GM19438 (cell line): ENCODE measurements at regions not wholly inside any gene's neighbourhood (a gene's known extent, or its start where the extent isn't known, plus 50 kb on each side); places are given as distances from the start of the nearest gene placed in this dataset.
"Not testable (repeated sequence)": the region's sequence is repeated elsewhere in the genome, so short reads cannot be mapped to it uniquely, and the experiment has no call there.

Experiments used
- ATAC-seq: cut with Tn5 transposase; IDR thresholded peaks from one replicate; pipeline ENCODE4 v1.9.1; 2021; ENCODE audit warnings: low read depth; ENCODE audit not compliant: unreplicated experiment

- ATAC-seq = no peak
Measured at GRCh38 chr13:64540976-64541375, 2689.2 kb downstream of the PCDH9 start.

- no peak for ATAC-seq
Measured at GRCh38 chr13:64540468-64540867, 2689.7 kb downstream of the PCDH9 start.

GRCh38 chr13:64538711-64539110 lies 2691.4 kb downstream of the PCDH9 start:
- ATAC-seq = no peak

GRCh38 chr13:64534302-64534701 lies 2695.8 kb downstream of the PCDH9 start:
- no peak for ATAC-seq

- no peak for ATAC-seq
Measured at GRCh38 chr13:64531400-64531799, 2698.7 kb downstream of the PCDH9 start.

- ATAC-seq = no peak
Measured at GRCh38 chr13:64529874-64530485, 2700.2 kb downstream of the PCDH9 start.

- ATAC-seq = no peak
Measured at GRCh38 chr13:64528838-64529237, 2701.3 kb downstream of the PCDH9 start.

GRCh38 chr13:64527561-64527960 lies 2702.6 kb downstream of the PCDH9 start:
- ATAC-seq = no peak

- no peak for ATAC-seq
Measured at GRCh38 chr13:64525687-64526086, 2704.4 kb downstream of the PCDH9 start.

GRCh38 chr13:64510747-64511146 lies 2719.4 kb downstream of the PCDH9 start:
- no peak for ATAC-seq

GRCh38 chr13:64506246-64506645 lies 2723.9 kb downstream of the PCDH9 start:
- ATAC-seq = no peak

- ATAC-seq = no peak
Measured at GRCh38 chr13:64505336-64505910, 2724.7 kb downstream of the PCDH9 start.

- ATAC-seq = no peak
Measured at GRCh38 chr13:64488731-64489130, 2741.4 kb downstream of the PCDH9 start.

GRCh38 chr13:64482373-64482772 lies 2747.8 kb downstream of the PCDH9 start:
- no peak for ATAC-seq

GRCh38 chr13:64480672-64481071 lies 2749.5 kb downstream of the PCDH9 start:
- no peak for ATAC-seq

GRCh38 chr13:64480211-64480610 lies 2749.9 kb downstream of the PCDH9 start:
- no peak for ATAC-seq

- no peak for ATAC-seq
Measured at GRCh38 chr13:64477146-64477545, 2753.0 kb downstream of the PCDH9 start.

- ATAC-seq = not testable (repeated sequence)
Measured at GRCh38 chr13:64476041-64476568, 2754.0 kb downstream of the PCDH9 start.

- ATAC-seq = no peak
Measured at GRCh38 chr13:64471916-64472315, 2758.2 kb downstream of the PCDH9 start.

- no peak for ATAC-seq
Measured at GRCh38 chr13:64470751-64471150, 2759.4 kb downstream of the PCDH9 start.

GRCh38 chr13:64459778-64460177 lies 2770.4 kb downstream of the PCDH9 start:
- ATAC-seq = no peak

GRCh38 chr13:64457976-64458375 lies 2772.2 kb downstream of the PCDH9 start:
- no peak for ATAC-seq
